WTC11 (cell line): ENCODE measurements at regions not wholly inside any gene's neighbourhood (a gene's known extent, or its start where the extent isn't known, plus 50 kb on each side); places are given as distances from the start of the nearest gene placed in this dataset.

Experiments used
- ATAC-seq: fragments of 200-7000 bp; cut with Tn5 transposase; 2 replicates; pipeline ENCODE4 v1.10.0; 2021; ENCODE audit warnings: mild to moderate bottlenecking, moderate library complexity
- CTCF ChIA-PET: fragments of 300-600 bp; sonication (Branson Sonifier 250); formaldehyde crosslinking; loops from one replicate; lab custom pipeline; 2021; ENCODE audit warnings: antibody characterized with exemption; lab: Charles Lee
- POLR2A ChIA-PET: fragments of 350-600 bp; sonication (Branson Sonifier 250); formaldehyde crosslinking; loops from one replicate; lab custom pipeline; 2021; ENCODE audit warnings: antibody characterized with exemption; lab: Charles Lee
- DNase-seq: peaks from one replicate; pipeline ENCODE4 v3.0.0; 2021; ENCODE audit warnings: low spot score
- H3K27ac Mint-ChIP-seq: 2 replicates; pipeline ENCODE4 v1.8.0; 2021; ENCODE audit warnings: mixed read lengths
- H3K27me3 Mint-ChIP-seq: 2 replicates; pipeline ENCODE4 v1.8.0; 2021; ENCODE audit warnings: low read depth, mild to moderate bottlenecking, moderate library complexity, mixed read lengths
- H3K36me3 Mint-ChIP-seq: 2 replicates; pipeline ENCODE4 v1.8.0; 2021; ENCODE audit warnings: mixed read lengths
- H3K4me1 Mint-ChIP-seq: 2 replicates; pipeline ENCODE4 v1.8.0; 2022; ENCODE audit warnings: mixed read lengths
- H3K4me3 Mint-ChIP-seq: 2 replicates; pipeline ENCODE4 v1.8.0; 2021; ENCODE audit warnings: mild to moderate bottlenecking, moderate library complexity, mixed read lengths
- H3K9me3 Mint-ChIP-seq: 2 replicates; pipeline ENCODE4 v1.8.0; 2021; ENCODE audit warnings: mixed read lengths
- CREB1 ChIP-seq: sonication (generic); formaldehyde crosslinking; IDR thresholded peaks from 2 replicates; pipeline ENCODE4 v1.8.0; 2023; ENCODE audit warnings: mild to moderate bottlenecking, missing genetic modification reagents
- E2F1 ChIP-seq: sonication (generic); formaldehyde crosslinking; IDR thresholded peaks from 2 replicates; pipeline ENCODE4 v1.8.0; 2022; ENCODE audit warnings: mild to moderate bottlenecking, missing genetic modification reagents
- ELF4 ChIP-seq: sonication (generic); formaldehyde crosslinking; IDR thresholded peaks from 2 replicates; pipeline ENCODE4 v1.8.1; 2022; ENCODE audit warnings: low read depth, mild to moderate bottlenecking, moderate library complexity, missing genetic modification reagents
- HMGA2 ChIP-seq: fragments of 250-450 bp; sonication (Bioruptor Pico); IDR thresholded peaks from 2 replicates; pipeline ENCODE4 v1.4.0; 2021; ENCODE audit warnings: mild to moderate bottlenecking, moderate library complexity
- MLX ChIP-seq: sonication (generic); formaldehyde crosslinking; IDR thresholded peaks from 2 replicates; pipeline ENCODE4 v1.8.1; 2023; ENCODE audit warnings: mild to moderate bottlenecking, missing genetic modification reagents, moderate library complexity
- MXD4 ChIP-seq: fragments of 250-450 bp; sonication (Bioruptor Pico); IDR thresholded peaks from 2 replicates; pipeline ENCODE4 v1.8.0; 2021; ENCODE audit warnings: mild to moderate bottlenecking, moderate library complexity, borderline replicate concordance
- NFATC4 ChIP-seq: fragments of 250-450 bp; sonication (Bioruptor Pico); IDR thresholded peaks from 2 replicates; pipeline ENCODE4 v1.9.0; 2021; ENCODE audit warnings: mild to moderate bottlenecking
- NR1H2 ChIP-seq: sonication (generic); formaldehyde crosslinking; IDR thresholded peaks from 2 replicates; pipeline ENCODE4 v1.9.0; 2021; ENCODE audit warnings: mild to moderate bottlenecking, moderate library complexity, missing genetic modification reagents
- PRRX2 ChIP-seq: fragments of 250-450 bp; sonication (Bioruptor Pico); IDR thresholded peaks from 2 replicates; pipeline ENCODE4 v1.8.0; 2021; ENCODE audit warnings: mild to moderate bottlenecking
- SMAD4 ChIP-seq: sonication (generic); formaldehyde crosslinking; IDR thresholded peaks from 2 replicates; pipeline ENCODE4 v1.8.0; 2022; ENCODE audit warnings: mild to moderate bottlenecking, missing genetic modification reagents
- SOX15 ChIP-seq: fragments of 250-450 bp; sonication (Bioruptor Pico); IDR thresholded peaks from 2 replicates; pipeline ENCODE4 v1.9.0; 2021; ENCODE audit warnings: mild to moderate bottlenecking
- SP1 ChIP-seq: sonication (generic); formaldehyde crosslinking; conservative IDR thresholded peaks from 2 replicates; pipeline ENCODE4 v1.8.1; 2022; ENCODE audit warnings: missing genetic modification reagents
- STAT6 ChIP-seq: sonication (generic); formaldehyde crosslinking; conservative IDR thresholded peaks from 2 replicates; pipeline ENCODE4 v1.8.1; 2023; ENCODE audit warnings: mild to moderate bottlenecking, low read depth, missing genetic modification reagents, moderate library complexity
- USF1 ChIP-seq: sonication (generic); formaldehyde crosslinking; IDR thresholded peaks from 2 replicates; pipeline ENCODE4 v1.8.0; 2022; ENCODE audit warnings: mild to moderate bottlenecking, missing genetic modification reagents
- ZNF219 ChIP-seq: sonication (generic); formaldehyde crosslinking; IDR thresholded peaks from 2 replicates; pipeline ENCODE4 v1.8.0; 2023; ENCODE audit warnings: missing genetic modification reagents, mild to moderate bottlenecking, borderline replicate concordance
- ZNF317 ChIP-seq: sonication (generic); formaldehyde crosslinking; IDR thresholded peaks from 2 replicates; pipeline ENCODE4 v1.8.1; 2023; ENCODE audit warnings: low read depth, mild to moderate bottlenecking, moderate library complexity, missing genetic modification reagents, borderline replicate concordance
- ZNF396 ChIP-seq: fragments of 250-450 bp; sonication (Bioruptor Pico); IDR thresholded peaks from 2 replicates; pipeline ENCODE4 v1.8.0; 2021; ENCODE audit warnings: mild to moderate bottlenecking, moderate library complexity, borderline replicate concordance
- ZNF532 ChIP-seq: fragments of 250-450 bp; sonication (Bioruptor Pico); IDR thresholded peaks from 2 replicates; pipeline ENCODE4 v1.9.0; 2021; ENCODE audit warnings: mild to moderate bottlenecking, borderline replicate concordance
- ZNF671 ChIP-seq: fragments of 250-450 bp; sonication (Bioruptor Pico); IDR thresholded peaks from 2 replicates; pipeline ENCODE4 v1.8.0; 2021; ENCODE audit warnings: mild to moderate bottlenecking

GRCh38 chr4:79249881-79250503 lies 75.9 kb downstream of the NAA11 start:
- ATAC-seq (no peak), DNase-seq (no peak)
- Mint-ChIP-seq H3K27ac (no peak overlapping the region), H3K4me1 (no peaks in the 10 kb centered on the region), H3K4me3 (no peak overlapping the region), H3K36me3 (peaks cover 10% of the 10 kb centered on the region), H3K27me3 (no peaks in the 10 kb centered on the region), H3K9me3 (peaks cover 34% of the 10 kb centered on the region)
- ChIA-PET POLR2A (no interaction called here), CTCF (no interaction called here)
- TF ChIP-seq USF1 (CRISPR knock-in tag) = no peak
- TF ChIP-seq CREB1 = no peak
- TF ChIP-seq STAT6 (CRISPR knock-in tag) = no peak
- no peak for TF ChIP-seq PRRX2 (CRISPR knock-in tag)
- no peak for TF ChIP-seq NFATC4 (CRISPR knock-in tag)
- no peak for TF ChIP-seq SMAD4 (CRISPR knock-in tag)
- no peak for TF ChIP-seq MLX (CRISPR knock-in tag)
- TF ChIP-seq SOX15 (CRISPR knock-in tag) = no peak
- TF ChIP-seq ZNF671 (CRISPR knock-in tag) = no peak
- no peak for TF ChIP-seq NR1H2 (CRISPR knock-in tag)
- no peak for TF ChIP-seq ZNF317 (CRISPR knock-in tag)
- no peak for TF ChIP-seq HMGA2 (CRISPR knock-in tag)

GRCh38 chr4:79248610-79249009 lies 77.3 kb downstream of the NAA11 start:
- Mint-ChIP-seq H3K27ac (no peak overlapping the region), H3K27me3 (no peaks in the 10 kb centered on the region), H3K4me3 (no peak overlapping the region), H3K4me1 (no peaks in the 10 kb centered on the region)
- no peak for DNase-seq
- ChIA-PET CTCF (no interaction called here), POLR2A (no interaction called here)
- no peak for ATAC-seq
- TF ChIP-seq E2F1 (CRISPR knock-in tag) = no peak
- no peak for TF ChIP-seq MXD4
- TF ChIP-seq ZNF396 (CRISPR knock-in tag) = no peak
- no peak for TF ChIP-seq SP1 (CRISPR knock-in tag)
- no peak for TF ChIP-seq SMAD4 (CRISPR knock-in tag)
- no peak for TF ChIP-seq ELF4
- TF ChIP-seq ZNF532 (CRISPR knock-in tag) = no peak
- TF ChIP-seq ZNF219 = no peak
- TF ChIP-seq MLX (CRISPR knock-in tag) = no peak
- no peak for TF ChIP-seq ZNF317 (CRISPR knock-in tag)
- TF ChIP-seq CREB1 = no peak
- TF ChIP-seq USF1 (CRISPR knock-in tag) = no peak
- TF ChIP-seq, all 79 proteins: peak for 0
- peaks cover 36% of the 10 kb centered on the region for H3K9me3 Mint-ChIP-seq
- peaks cover 16% of the 10 kb centered on the region for H3K36me3 Mint-ChIP-seq
